GM21576 (cell line): ENCODE measurements at regions not wholly inside any gene's neighbourhood (a gene's known extent, or its start where the extent isn't known, plus 50 kb on each side); places are given as distances from the start of the nearest gene placed in this dataset.
"Not testable (repeated sequence)": the region's sequence is repeated elsewhere in the genome, so short reads cannot be mapped to it uniquely, and the experiment has no call there.

Source experiments
- ATAC-seq: cut with Tn5 transposase; IDR thresholded peaks from one replicate; pipeline ENCODE4 v1.9.1; 2021; ENCODE audit warnings: mild to moderate bottlenecking, moderate library complexity; ENCODE audit not compliant: unreplicated experiment

DNA sequence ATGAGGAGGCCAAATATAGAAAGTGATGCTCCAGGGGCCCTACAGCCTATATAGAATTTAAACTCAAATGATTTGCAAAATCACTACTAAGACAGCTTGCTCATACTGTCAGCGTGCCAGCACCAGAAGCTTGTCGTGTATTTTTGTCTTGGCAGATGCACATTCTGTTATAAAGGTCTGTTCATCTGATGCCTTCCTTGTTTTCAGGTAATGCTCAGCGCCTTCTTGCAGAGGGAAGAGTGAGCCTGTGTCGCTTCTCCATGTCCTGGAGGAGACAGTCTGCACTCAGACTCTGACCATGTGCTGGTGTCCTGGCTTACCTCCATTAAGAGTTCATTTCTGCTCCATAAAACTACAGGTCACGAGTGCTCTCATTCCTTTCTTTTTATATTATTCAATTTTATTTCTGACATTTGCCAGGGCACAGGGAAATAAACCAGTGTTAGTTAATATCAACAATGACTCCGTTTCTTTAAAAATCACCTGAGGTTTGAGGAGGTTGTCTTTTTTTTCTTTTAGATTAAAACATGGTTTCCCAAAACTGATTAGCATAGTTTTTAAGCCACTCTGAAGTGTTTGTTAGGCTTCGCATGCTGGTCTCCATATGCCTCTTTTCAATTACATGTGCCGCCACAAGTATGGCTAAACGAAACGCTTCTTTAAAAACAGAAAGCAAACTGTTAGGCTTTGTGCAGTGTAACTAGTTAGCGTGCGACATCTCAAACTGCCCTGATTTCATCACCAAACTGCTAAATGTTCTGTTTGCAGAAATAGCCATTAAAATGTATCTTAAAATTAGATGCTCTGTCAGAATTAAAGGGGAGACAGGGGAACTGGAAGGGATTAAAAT lies 215.2 kb upstream of the GK2 start:
- no peak for ATAC-seq

DNA sequence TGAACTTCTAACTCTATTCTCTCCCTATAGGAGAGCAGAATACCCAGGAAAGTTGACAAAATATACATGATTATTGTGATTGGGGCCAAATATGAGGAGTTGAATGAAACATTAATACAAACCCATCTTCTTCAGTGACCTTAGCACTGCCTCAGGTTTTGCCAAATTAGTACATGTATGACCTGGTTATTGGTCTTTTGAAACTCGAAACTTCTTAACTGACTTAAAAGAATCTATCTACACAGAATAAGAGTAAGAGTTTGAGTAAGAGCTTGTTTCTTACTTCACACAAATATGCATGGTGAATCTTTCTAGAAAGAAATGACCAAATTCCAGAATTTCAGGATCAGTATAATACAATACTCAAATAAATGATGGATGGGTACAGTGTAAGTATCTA lies 213.0 kb upstream of the GK2 start:
- ATAC-seq: no peak

DNA sequence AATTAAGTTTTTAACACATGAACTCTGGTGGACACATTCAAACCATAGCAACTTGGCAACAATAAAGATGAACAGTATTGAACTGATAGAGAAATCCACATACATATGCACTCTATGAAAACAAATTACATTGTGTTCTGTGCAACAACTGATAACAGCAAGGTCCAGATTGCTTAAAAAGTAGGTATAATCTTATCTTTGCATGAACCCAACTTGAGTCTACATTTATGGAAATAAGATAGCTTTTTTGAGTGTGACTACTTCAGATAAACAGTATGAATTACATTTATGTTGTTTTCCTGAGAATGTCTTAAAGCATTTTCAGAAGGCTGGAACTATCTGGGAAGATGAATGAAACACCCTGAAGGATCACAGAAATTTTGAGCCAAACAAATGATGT lies 212.6 kb upstream of the GK2 start:
- no peak for ATAC-seq

DNA sequence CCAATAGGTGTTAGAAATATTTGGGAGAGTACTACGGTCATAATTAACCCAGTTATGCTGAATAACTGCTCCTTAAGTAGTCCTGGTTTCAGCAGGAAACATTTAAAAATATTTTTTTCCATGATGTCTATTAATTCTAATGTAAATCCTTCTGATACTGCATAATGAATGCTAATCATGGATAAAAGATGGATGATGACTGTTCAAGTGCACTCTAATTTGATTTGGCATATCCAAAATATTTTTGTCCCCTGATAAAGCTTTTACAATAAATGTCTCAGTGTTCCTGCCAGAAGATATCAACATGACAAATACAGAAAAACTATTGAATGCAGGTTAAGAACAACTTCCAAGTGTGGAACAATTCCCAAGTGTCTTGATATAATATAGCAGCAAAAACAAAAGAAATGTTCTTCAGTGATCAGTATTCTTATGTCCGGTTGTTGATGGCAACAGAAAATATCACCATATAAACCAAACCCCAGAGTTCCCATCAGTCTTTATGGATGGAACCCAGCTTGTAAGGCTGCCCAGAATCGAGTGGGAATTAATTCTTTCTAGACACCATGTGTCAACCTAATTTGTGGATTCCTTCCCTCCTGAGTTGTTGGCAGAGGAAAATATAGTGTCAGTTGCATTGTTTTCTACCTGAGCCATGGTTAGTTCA lies 205.4 kb upstream of the GK2 start:
- no peak for ATAC-seq

DNA sequence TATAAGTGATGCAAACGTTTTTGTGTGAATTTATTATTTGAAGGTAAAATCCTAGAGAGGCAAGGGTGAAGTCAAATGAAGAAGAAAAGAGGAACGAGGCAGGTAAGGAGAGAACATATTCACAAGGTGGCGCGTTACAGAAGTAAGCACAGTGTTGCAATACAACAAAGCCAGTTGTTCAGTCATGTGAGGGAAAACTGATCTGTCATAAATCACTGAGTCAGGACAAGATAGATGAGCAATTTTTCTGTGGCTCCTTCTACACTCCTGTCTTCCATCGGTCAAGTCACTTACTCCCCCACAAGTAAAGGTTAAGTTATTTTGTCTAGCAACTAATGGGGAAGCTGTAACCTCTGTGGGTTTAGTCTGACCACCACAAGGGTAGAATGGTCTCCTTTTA lies 203.0 kb upstream of the GK2 start:
- no peak for ATAC-seq

DNA sequence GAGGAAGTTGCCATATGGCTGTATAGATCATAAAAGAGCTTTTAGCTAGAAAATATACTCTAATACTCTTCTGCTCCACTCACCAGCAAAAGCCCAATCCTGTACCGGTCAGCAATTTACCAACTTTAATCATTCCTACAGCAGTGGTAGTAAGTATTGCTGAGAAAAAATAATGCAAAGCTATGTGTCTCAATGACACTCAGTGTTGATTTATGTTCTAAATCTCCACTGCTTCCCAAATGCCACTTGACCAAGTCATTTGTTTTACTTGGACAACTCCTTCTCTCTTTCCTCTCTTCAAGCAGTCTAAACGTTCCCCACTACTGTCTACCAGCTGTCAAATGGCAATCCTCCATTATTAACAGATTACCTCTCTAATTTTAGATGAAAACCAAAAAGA lies 201.8 kb upstream of the GK2 start:
- ATAC-seq: no peak

DNA sequence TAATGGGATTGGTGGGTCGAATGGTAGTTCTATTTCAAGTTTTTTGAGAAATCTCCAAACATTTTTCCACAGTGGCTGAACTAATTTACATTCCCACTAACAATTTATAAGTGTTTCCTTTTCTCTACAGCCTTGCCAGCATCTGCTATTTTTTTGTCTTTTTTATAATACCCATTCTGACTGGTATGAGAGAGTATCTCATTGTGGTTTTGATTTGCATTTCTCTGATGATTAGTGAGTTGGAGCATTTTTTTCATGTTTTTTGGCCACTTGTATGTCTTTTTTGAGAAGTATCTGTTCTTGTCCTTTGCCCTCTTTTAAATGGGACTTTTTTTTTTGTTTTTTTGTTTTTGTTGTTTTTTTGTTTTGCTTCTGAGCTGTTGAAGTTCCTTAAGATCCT lies 200.0 kb upstream of the GK2 start:
- ATAC-seq: no peak

DNA sequence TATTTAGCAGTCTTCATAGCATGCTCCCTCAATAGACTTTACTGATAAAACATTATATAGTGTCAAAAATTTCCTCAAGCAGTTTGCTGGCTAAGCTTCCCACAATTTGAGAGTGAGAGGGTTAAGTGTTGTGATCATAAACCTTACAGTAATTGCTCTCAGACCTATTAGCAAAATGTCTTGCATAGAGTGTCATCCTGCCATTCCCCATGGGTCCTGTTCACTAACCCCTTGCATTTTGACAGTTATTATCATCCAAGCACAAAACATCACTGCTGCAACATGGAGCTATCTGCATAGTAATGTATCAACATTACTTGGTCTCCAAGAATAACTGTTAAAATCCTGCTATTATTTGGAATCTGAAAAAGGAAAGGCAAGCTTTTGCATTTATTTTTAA lies 196.1 kb upstream of the GK2 start:
- no peak for ATAC-seq

DNA sequence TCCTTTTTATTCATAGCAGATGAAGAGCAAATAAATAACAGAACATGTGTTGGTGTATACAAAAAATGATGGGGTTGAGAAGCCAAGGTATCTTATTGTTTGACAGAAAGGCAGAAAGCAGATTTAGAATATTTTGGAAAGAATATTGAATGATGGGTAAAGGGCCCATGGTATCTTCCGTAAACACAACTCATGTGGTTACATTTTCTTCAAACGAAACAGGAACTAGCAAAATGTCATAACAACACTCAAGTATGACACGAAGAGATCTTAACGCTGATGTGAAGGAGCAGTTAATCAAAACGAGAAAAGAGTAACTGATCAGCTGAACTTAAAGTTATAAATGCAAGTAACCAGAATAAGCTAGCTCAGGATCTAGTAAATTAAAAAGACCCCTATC lies 195.7 kb upstream of the GK2 start:
- ATAC-seq: peak; percentile 65

DNA sequence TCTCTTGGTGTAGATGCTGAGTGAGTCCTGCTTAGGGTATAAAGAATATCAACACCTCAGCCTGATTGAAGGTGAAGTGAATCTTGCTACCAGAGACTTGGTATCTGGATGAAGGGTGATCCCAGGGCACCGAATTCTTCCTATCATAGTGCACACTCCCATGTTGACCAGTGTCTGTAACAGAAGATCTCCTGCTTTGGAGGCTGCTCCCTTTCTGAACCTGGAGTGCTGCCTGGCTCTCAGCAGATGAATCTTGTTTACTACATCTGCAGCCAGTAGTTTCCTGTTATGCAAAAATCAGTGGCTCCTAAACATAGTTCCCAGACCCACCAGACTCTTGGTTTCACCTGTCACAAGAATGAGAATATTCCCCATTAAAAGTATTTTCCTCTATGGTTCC lies 191.7 kb upstream of the GK2 start:
- ATAC-seq: no peak

DNA sequence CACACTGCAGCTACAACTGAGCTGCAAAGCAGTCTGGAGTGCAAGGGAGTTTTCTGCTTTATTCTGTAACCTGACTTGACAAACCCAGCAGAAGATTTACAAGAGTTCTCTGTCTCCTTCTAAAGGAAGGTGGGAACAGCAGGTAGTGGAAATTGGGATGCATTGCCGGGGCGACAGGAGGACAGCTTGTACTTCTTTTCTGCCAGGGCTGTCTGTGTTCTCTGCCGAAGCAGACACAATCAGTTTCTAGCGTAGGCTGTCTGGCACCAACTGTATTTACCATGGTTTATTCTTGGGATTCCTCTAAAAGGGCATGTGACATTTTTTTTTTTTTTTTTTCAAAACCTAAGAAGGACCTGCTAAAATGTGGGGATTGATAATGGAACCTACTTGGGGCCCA lies 190.8 kb upstream of the GK2 start:
- ATAC-seq: no peak

DNA sequence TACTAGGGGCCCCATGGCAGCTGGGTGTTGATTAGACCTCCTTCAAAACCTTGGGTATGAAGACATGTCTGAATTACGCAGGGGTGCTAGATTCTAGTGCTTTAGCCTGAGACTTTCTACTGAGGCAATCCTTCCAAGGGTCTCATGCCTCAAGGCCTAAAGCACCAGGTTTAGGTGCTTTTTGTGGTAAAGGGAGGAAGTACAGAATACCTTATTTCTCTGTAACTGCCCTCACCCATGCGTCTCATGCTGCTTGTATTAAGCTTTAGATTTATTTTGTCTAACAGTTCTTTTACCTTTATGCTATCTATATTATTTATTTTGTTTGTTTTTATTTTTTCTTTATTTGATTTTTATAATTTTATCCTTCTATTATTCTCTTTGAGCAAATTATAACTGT lies 190.2 kb upstream of the GK2 start:
- no peak for ATAC-seq

DNA sequence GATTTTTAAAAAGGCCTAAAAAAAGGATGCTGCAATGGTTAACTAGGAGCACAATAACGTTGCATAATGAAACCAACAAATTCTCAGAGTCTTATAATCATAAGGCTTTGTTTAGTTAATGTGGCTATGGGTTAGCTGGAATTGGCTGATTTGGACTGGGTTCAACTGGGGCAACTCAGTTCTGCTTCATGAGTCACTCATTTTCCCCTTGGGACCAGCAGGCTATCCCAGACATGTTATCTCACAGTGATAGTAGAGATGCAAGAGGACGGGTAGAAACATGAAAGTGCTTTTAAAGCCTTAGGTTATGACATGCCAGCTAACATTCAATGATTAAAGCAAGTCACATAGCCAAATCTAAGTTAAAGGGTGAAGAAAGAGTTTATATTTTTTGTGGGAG lies 189.2 kb upstream of the GK2 start:
- ATAC-seq: no peak

DNA sequence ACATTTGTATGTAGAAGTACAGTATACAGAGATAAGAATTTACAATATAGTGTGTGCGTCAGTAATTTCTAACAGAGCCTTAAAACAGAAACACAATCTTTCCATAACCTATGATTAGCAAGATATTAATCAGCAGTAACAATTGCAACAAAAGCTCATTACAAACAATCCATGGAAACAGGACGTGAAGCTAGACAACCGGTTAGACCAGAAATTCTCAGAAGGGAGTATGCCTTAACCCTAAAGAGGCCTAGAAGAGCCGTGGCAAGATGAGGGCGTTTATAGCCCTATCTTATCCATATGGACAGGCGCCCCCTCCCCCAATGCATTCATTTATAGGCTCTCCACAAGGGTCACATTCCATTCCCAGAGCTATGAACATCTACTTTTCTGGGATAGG lies 184.2 kb upstream of the GK2 start:
- ATAC-seq: not testable (repeated sequence)

DNA sequence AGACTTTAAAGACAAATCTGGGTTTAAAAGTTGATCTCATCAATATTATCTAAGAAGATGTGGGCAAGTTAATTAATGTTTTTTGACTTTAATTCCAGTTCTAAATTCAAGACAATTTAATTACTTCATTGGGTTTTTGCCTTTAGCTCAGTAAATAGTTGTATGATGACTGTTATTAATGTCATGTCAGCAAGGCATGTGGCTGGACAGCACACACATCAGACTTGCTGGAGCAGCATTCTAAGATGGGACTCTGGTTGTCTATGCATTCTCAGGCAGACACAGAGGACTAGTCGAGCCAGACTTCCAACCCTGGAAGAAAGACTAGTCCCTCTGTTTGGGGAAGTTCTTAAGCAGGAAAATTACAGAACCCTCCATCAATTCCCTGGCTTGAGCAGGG lies 180.7 kb upstream of the GK2 start:
- no peak for ATAC-seq

DNA sequence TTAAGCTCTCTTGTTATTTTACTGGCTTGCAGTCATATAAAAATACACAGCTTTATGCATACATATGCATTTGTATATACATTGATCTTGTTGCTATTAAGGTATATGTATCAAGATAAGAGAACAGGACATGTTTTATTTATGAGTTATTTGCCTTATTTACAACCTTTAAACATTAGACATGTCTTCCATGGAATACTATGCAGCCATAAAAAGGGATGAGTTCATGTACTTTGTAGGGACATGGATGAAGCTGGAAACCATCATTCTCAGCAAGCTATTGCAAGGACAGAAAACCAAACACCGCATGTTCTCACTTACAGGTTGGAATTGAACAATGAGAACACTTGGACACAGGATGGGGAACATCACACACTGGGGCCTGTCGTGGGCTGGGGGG lies 179.2 kb upstream of the GK2 start:
- ATAC-seq: not testable (repeated sequence)

DNA sequence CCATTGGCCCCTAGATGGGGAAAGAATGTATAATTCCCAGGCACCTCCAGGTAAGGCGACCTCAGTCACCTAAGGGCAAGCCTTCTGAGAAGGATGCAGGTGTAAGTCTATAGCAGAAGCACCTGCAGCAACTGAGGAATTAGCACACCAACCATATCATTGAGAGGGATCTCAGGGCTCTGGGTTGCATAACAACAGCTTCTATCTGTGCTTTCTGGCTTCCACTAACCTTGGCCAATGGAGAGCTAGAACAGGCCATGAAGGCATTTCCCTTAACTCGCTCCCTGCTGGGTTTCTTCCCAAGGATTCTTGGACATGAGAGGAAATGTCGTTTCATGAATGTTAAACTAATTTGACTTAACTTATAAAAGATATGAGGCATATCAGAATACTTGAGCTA lies 177.8 kb upstream of the GK2 start:
- no peak for ATAC-seq

DNA sequence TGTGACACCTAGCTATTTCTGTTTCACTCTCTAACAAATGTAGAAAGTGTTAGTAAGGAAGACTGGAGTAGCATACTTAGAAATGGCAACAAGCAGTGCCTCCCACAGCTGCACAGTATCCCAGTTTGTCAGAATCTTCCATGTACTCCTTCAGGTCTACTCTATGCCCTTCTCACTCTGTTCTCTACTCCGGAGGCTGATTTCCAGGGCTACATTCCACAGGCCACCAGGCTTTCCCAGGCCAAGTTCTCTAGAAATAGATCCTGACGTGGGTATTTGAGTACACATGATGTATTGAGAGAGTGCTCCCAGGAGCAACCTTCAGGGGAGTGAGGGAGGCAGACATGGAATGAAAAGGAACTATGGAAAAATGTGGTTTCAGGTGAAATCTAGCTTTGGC lies 177.3 kb upstream of the GK2 start:
- no peak for ATAC-seq

DNA sequence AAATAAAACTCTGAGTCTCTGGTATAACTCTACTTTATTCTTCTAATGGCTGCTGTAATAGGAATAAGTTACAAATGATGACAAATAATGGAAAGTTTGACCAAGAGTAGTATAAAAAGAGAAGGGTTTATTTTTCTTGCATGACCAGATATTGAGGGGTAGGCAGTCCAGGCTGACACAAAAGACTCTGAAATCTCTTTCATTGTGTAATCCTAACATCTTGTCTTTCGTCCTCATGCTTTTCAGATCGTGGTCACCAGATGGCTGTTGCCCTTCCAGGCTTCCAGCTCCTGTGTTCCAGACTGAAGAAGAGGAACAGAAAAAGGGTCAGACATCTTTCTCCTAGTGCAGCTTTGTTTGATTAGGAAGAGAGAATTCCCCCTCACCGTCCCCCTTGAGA lies 176.9 kb upstream of the GK2 start:
- no peak for ATAC-seq

DNA sequence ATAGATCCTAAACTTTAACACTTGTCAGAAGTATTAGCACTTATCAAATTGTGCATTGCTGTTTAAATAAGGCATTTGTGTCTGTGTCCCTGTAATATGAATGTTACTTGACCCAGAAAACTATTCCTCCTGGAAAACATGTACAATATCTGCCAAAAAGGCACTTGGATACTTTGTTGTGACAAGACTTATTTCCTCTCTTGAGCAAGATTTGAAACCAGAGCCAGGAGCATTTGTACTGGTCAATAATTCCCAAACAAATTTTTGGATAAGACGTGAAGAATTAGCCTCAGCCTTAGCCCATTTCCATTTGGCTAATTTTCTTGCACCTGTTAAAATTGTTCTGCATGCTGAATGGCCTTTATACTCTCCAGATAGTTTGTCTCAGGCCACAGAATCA lies 176.3 kb upstream of the GK2 start:
- no peak for ATAC-seq

DNA sequence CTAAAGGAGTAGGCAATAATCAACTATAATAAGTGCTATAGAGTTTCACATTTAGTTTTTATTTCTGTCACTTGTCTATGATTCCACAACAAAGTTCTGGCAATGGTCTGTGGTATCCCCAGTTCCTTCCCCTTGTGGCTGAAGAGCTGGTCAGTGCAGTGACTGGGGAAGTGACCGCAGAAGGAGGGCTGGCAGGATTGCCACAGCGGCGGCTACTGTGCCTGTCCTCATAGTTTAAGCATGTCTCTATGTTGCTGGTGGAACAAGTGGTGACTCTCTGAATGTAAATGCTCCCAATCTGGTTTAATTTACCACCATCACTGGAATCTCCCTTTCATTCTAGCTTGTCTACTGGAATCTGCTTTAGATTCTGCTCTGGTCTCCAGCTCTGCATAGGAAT lies 170.6 kb upstream of the GK2 start:
- no peak for ATAC-seq

DNA sequence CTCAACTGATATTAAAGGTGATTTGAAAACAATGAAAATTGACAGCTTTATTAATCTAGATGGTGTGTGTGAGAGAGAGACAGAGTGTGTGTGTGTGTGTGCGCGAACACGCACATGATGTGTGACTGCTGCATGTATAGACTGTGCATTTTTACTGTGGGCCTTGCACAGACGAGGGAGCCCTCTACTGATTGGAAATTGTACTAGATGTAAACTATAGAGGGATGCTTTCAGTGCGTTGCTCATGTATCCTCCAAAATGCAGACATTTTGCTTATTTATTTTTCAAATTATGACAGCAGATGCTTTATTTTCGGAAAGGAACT lies 168.4 kb upstream of the GK2 start:
- ATAC-seq: peak; percentile 63
